IMR-90 (cell line): ENCODE measurements at regions not wholly inside any gene's neighbourhood (a gene's known extent, or its start where the extent isn't known, plus 50 kb on each side); places are given as distances from the start of the nearest gene placed in this dataset.

Source experiments
- ELK1 ChIP-seq: fragments of 150-350 bp; IDR thresholded peaks from 2 replicates; pipeline ENCODE4 v1.6.1; 2016; ENCODE audit warnings: low read depth, mild to moderate bottlenecking, low read length, moderate library complexity, borderline replicate concordance
- MAZ ChIP-seq: IDR thresholded peaks from 2 replicates; pipeline ENCODE4 v1.6.1; 2012; ENCODE audit warnings: low read depth, mild to moderate bottlenecking, low read length, improper control_type of control experiment, moderate library complexity, borderline replicate concordance
- POLR2A ChIP-seq: IDR thresholded peaks from 2 replicates; pipeline ENCODE4 v1.6.1; 2012; ENCODE audit warnings: mild to moderate bottlenecking, low read depth, low read length
- RAD21 ChIP-seq: IDR thresholded peaks from 2 replicates; pipeline ENCODE4 v1.6.1; 2012; ENCODE audit warnings: low read length, improper control_type of control experiment
- TF ChIP-seq, protein P1 (sequence below): conservative IDR thresholded peaks from 2 replicates; pipeline ENCODE4 v1.5.1; 2012; ENCODE audit warnings: mild to moderate bottlenecking, low read depth, low read length, improper control_type of control experiment

GRCh38 chr15:39188314-39188713 lies 392.6 kb upstream of the THBS1 start:
- TF ChIP-seq, protein P1, sequence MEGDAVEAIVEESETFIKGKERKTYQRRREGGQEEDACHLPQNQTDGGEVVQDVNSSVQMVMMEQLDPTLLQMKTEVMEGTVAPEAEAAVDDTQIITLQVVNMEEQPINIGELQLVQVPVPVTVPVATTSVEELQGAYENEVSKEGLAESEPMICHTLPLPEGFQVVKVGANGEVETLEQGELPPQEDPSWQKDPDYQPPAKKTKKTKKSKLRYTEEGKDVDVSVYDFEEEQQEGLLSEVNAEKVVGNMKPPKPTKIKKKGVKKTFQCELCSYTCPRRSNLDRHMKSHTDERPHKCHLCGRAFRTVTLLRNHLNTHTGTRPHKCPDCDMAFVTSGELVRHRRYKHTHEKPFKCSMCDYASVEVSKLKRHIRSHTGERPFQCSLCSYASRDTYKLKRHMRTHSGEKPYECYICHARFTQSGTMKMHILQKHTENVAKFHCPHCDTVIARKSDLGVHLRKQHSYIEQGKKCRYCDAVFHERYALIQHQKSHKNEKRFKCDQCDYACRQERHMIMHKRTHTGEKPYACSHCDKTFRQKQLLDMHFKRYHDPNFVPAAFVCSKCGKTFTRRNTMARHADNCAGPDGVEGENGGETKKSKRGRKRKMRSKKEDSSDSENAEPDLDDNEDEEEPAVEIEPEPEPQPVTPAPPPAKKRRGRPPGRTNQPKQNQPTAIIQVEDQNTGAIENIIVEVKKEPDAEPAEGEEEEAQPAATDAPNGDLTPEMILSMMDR, result no peak
- TF ChIP-seq ELK1, result no peak
- TF ChIP-seq POLR2A, result no peak
- no peak for TF ChIP-seq RAD21
- TF ChIP-seq MAZ, result no peak
